Peyer's patch (tissue), 4 donors: ENCODE measurements at regions not wholly inside any gene's neighbourhood (a gene's known extent, or its start where the extent isn't known, plus 50 kb on each side); places are given as distances from the start of the nearest gene placed in this dataset.

ENCODE experiments used
- DNase-seq, 3 donors: peaks; one replicate each; pipeline ENCODE4 v3.0.0-alpha.2; 2017 to 2019
- H3K27ac ChIP-seq, 4 donors: fragments of 200-600 bp; sonication (generic); one replicate each; pipeline ENCODE4 v1.5.1; 2016 to 2019
- H3K27me3 ChIP-seq, 2 donors: fragments of 200-600 bp; sonication (generic); one replicate each; pipeline ENCODE4 v1.5.1; 2019
- H3K36me3 ChIP-seq, 3 donors: fragments of 200-600 bp; sonication (generic); one replicate each; pipeline ENCODE4 v1.5.1; 2016 to 2019
- H3K4me1 ChIP-seq, 4 donors: fragments of 200-600 bp; sonication (generic); one replicate each; pipeline ENCODE4 v1.5.1; 2016 to 2019
- H3K4me3 ChIP-seq, 4 donors: fragments of 200-600 bp; sonication (generic); 1 replicate in 3 of 4; 2 replicates in 1 of 4; pipeline ENCODE4 v1.5.1; 2016 to 2019; ENCODE audit warnings: mild to moderate bottlenecking in 1 of 4
- H3K9me3 ChIP-seq, 4 donors: fragments of 200-600 bp; sonication (generic); one replicate each; pipeline ENCODE4 v1.5.1; 2016 to 2019; ENCODE audit warnings: mild to moderate bottlenecking in 1 of 4
- POLR2A ChIP-seq, 2 donors: fragments of 450-650 bp; IDR thresholded peaks; one replicate each; pipeline ENCODE4 v1.5.1; 2017; ENCODE audit warnings: antibody characterized with exemption in 2 of 2, mild to moderate bottlenecking in 2 of 2, moderate library complexity in 2 of 2
- TF ChIP-seq, protein P1 (sequence below), 6 experiments: fragments of 450-650 bp in 4 of 6; fragments of 200-600 bp in 2 of 6; sonication (generic) in 1 of 6; IDR thresholded peaks; one replicate each; pipeline ENCODE4 v1.5.1; 2017 to 2019; ENCODE audit warnings: antibody characterized with exemption in 6 of 6, mild to moderate bottlenecking in 3 of 6, moderate library complexity in 1 of 6

GRCh38 chr6:56714273-56714672 is 71.6 kb upstream of the DST start:
- Histone ChIP-seq H3K36me3 (no peaks in the 10 kb centered on the region), H3K4me1 (peaks cover 0 to 10% (median 0%) of the 10 kb centered on the region in 4 donors), H3K4me3 (no peak overlapping the region), H3K9me3 (no peaks in the 10 kb centered on the region), H3K27me3 (no peaks in the 10 kb centered on the region), H3K27ac (no peak overlapping the region)
- DNase-seq, result no peak
- no peak for TF ChIP-seq POLR2A (IDR thresholded peaks at IDR 0.05)
- TF ChIP-seq, protein P1, sequence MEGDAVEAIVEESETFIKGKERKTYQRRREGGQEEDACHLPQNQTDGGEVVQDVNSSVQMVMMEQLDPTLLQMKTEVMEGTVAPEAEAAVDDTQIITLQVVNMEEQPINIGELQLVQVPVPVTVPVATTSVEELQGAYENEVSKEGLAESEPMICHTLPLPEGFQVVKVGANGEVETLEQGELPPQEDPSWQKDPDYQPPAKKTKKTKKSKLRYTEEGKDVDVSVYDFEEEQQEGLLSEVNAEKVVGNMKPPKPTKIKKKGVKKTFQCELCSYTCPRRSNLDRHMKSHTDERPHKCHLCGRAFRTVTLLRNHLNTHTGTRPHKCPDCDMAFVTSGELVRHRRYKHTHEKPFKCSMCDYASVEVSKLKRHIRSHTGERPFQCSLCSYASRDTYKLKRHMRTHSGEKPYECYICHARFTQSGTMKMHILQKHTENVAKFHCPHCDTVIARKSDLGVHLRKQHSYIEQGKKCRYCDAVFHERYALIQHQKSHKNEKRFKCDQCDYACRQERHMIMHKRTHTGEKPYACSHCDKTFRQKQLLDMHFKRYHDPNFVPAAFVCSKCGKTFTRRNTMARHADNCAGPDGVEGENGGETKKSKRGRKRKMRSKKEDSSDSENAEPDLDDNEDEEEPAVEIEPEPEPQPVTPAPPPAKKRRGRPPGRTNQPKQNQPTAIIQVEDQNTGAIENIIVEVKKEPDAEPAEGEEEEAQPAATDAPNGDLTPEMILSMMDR (IDR thresholded peaks at IDR 0.05), result no peak

DNA sequence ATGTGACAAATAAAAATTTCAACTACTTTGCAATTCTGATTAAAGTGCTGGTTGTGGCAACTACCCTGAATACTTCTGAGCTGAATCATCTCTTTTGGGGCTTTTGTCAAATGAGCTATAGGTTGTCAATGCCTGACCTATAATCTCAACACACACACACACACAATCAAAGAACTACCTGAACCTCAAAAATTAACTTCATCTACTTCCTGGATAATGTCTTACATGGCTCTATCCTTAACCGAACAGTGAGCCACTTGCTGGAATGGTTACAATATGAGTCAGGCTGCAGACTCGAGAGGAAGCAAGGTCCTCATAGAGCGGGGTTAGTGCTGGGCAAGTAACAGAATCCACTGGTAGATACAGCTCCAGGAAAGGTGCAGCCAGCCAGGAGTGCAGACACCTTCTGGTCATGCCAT is 70.6 kb upstream of the DST start:
- no peaks in the 10 kb centered on the region for H3K27me3 ChIP-seq
- TF ChIP-seq POLR2A (IDR thresholded peaks at IDR 0.05), result no peak
- TF ChIP-seq, protein P1 (IDR thresholded peaks at IDR 0.05), result no peak
- peak overlapping the region in 1 of 4 donors; percentile 9 for H3K27ac ChIP-seq
- no peak overlapping the region for H3K4me3 ChIP-seq
- H3K4me1 ChIP-seq, result peaks cover 0 to 10% (median 0%) of the 10 kb centered on the region in 4 donors
- DNase-seq, result peak in 1 of 3 donors; percentile 51
- no peaks in the 10 kb centered on the region for H3K9me3 ChIP-seq
- H3K36me3 ChIP-seq, result no peaks in the 10 kb centered on the region

DNA sequence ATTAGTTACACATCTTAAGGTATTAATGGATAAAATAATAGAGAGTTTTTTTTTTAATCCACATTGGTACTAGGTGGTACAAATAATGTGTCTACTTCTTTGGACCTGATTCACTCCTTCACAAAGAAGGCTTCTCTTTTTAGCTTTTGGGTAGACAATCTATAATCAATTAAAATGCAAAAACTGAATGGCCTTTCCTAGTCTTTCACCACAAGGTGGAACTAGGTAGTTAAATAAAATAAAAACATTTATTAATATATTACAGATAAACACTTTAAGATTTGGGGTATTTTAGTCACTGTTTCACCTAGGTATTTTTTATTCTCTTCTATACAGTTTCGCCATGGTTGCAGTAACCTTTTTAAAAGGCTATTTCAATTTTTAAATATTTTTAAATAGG is 68.3 kb upstream of the DST start:
- TF ChIP-seq, protein P1 (IDR thresholded peaks at IDR 0.05), result no peak
- no peak for TF ChIP-seq POLR2A (IDR thresholded peaks at IDR 0.05)
- no peak overlapping the region for H3K27ac ChIP-seq
- no peaks in the 10 kb centered on the region for H3K9me3 ChIP-seq
- no peak for DNase-seq
- no peaks in the 10 kb centered on the region for H3K27me3 ChIP-seq
- peaks cover 0 to 10% (median 0%) of the 10 kb centered on the region in 4 donors for H3K4me1 ChIP-seq
- H3K4me3 ChIP-seq, result no peak overlapping the region
- no peaks in the 10 kb centered on the region for H3K36me3 ChIP-seq

GRCh38 chr6:56709650-56710049 is 67.0 kb upstream of the DST start:
- Histone ChIP-seq H3K27ac (no peak overlapping the region), H3K4me3 (no peak overlapping the region), H3K9me3 (no peaks in the 10 kb centered on the region), H3K27me3 (no peaks in the 10 kb centered on the region), H3K36me3 (no peaks in the 10 kb centered on the region), H3K4me1 (peaks cover 0 to 6% (median 0%) of the 10 kb centered on the region in 4 donors)
- DNase-seq, result no peak
- no peak for TF ChIP-seq POLR2A (IDR thresholded peaks at IDR 0.05)
- TF ChIP-seq, protein P1 (IDR thresholded peaks at IDR 0.05), result no peak

- Histone ChIP-seq H3K36me3 (no peaks in the 10 kb centered on the region), H3K4me1 (peaks cover 0 to 6% (median 0%) of the 10 kb centered on the region in 4 donors), H3K27ac (no peak overlapping the region), H3K4me3 (no peak overlapping the region), H3K27me3 (no peaks in the 10 kb centered on the region), H3K9me3 (no peaks in the 10 kb centered on the region)
- DNase-seq, result no peak
- TF ChIP-seq, protein P1 (IDR thresholded peaks at IDR 0.05), result peak; percentile 16 to 65 (median 56)
- no peak for TF ChIP-seq POLR2A (IDR thresholded peaks at IDR 0.05)
Measured at GRCh38 chr6:56708810-56709597, 66.3 kb upstream of the DST start.
